AG20443 (cell line): ENCODE measurements at regions not wholly inside any gene's neighbourhood (a gene's known extent, or its start where the extent isn't known, plus 50 kb on each side); places are given as distances from the start of the nearest gene placed in this dataset.

ENCODE experiments used
- DNase-seq: peaks from one replicate; pipeline ENCODE4 v3.0.0; 2012; ENCODE audit warnings: low spot score, mixed read lengths

GRCh38 chr11:43545610-43546009 is 134.9 kb upstream of the HSD17B12 start:
- DNase-seq = no peak

GRCh38 chr11:43546561-43547429 is 133.7 kb upstream of the HSD17B12 start:
- no peak for DNase-seq

- DNase-seq = peak; percentile 25
Measured at GRCh38 chr11:43547430-43547831, 133.1 kb upstream of the HSD17B12 start.

GRCh38 chr11:43547889-43548381 is 132.6 kb upstream of the HSD17B12 start:
- peak; percentile 66 for DNase-seq

GRCh38 chr11:43548916-43549315 is 131.6 kb upstream of the HSD17B12 start:
- no peak for DNase-seq

GRCh38 chr11:43549624-43550023 is 130.9 kb upstream of the HSD17B12 start:
- DNase-seq = no peak

GRCh38 chr11:43550714-43551113 is 129.8 kb upstream of the HSD17B12 start:
- DNase-seq = no peak

GRCh38 chr11:43554148-43554473 is 126.4 kb upstream of the HSD17B12 start:
- no peak for DNase-seq

GRCh38 chr11:43555186-43555585 is 125.4 kb upstream of the HSD17B12 start:
- no peak for DNase-seq

GRCh38 chr11:43555816-43556611 is 124.5 kb upstream of the HSD17B12 start:
- DNase-seq = peak; percentile 58

- DNase-seq = no peak
Measured at GRCh38 chr11:43556612-43557375, 123.7 kb upstream of the HSD17B12 start.

- no peak for DNase-seq
Measured at GRCh38 chr11:43557553-43558110, 122.9 kb upstream of the HSD17B12 start.

- DNase-seq = no peak
Measured at GRCh38 chr11:43558146-43558545, 122.4 kb upstream of the HSD17B12 start.

GRCh38 chr11:43558556-43559127 is 121.9 kb upstream of the HSD17B12 start:
- DNase-seq = no peak

- no peak for DNase-seq
Measured at GRCh38 chr11:43561832-43562231, 118.7 kb upstream of the HSD17B12 start.

- peak; percentile 79 for DNase-seq
Measured at GRCh38 chr11:43567396-43567975, 113.1 kb upstream of the HSD17B12 start.

GRCh38 chr11:43573233-43573632 is 107.3 kb upstream of the HSD17B12 start:
- DNase-seq = peak; percentile 49

- DNase-seq = no peak
Measured at GRCh38 chr11:43573873-43574272, 106.7 kb upstream of the HSD17B12 start.

- DNase-seq = no peak
Measured at GRCh38 chr11:43574411-43574810, 106.1 kb upstream of the HSD17B12 start.

GRCh38 chr11:43574949-43575912 is 105.3 kb upstream of the HSD17B12 start:
- peak; percentile 71 for DNase-seq
